ENCODE measurements at regions not wholly inside any gene's neighbourhood (a gene's known extent, or its start where the extent isn't known, plus 50 kb on each side); places are given as distances from the start of the nearest gene placed in this dataset.

DNA sequence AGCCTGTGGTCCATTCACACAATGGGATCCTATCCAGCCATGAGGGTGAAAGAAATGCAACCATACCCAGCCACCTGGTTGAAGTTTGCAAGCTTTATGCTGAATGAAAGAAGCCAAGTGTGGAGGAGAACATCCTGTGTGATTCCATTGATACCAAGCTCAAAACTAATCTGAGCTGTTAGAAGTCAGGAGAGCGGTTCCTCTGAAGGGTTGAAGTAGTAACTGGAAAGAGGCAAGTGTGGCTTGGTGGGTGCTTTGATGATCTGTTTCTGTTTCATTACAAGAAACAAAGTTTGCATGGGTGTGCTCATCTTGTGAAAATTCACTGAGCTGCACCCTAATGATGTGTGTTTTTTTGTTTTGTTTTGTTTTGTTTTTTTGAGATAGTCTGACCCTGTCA, 99.4 kb downstream of the SALL1 start:
- Histone ChIP-seq H3K36me3 (replicated peaks) (no peaks in the 10 kb centered on the region), H3K27ac (no peak overlapping the region), H3K4me3 (ENCODE audit: low read depth, low read length) (no peak overlapping the region), H3K27me3 (replicated peaks) (no peaks in the 10 kb centered on the region)
- in situ Hi-C loops (cut with HindIII; ENCODE audit: low pct_ligation_motif_present, low sequenced_read_pairs) = no loop called here
- DNase-seq = no peak
- TF ChIP-seq, protein P1, sequence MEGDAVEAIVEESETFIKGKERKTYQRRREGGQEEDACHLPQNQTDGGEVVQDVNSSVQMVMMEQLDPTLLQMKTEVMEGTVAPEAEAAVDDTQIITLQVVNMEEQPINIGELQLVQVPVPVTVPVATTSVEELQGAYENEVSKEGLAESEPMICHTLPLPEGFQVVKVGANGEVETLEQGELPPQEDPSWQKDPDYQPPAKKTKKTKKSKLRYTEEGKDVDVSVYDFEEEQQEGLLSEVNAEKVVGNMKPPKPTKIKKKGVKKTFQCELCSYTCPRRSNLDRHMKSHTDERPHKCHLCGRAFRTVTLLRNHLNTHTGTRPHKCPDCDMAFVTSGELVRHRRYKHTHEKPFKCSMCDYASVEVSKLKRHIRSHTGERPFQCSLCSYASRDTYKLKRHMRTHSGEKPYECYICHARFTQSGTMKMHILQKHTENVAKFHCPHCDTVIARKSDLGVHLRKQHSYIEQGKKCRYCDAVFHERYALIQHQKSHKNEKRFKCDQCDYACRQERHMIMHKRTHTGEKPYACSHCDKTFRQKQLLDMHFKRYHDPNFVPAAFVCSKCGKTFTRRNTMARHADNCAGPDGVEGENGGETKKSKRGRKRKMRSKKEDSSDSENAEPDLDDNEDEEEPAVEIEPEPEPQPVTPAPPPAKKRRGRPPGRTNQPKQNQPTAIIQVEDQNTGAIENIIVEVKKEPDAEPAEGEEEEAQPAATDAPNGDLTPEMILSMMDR (IDR thresholded peaks at IDR 0.05; ENCODE audit: low read depth, low read length, missing control alignments) = no peak

DNA sequence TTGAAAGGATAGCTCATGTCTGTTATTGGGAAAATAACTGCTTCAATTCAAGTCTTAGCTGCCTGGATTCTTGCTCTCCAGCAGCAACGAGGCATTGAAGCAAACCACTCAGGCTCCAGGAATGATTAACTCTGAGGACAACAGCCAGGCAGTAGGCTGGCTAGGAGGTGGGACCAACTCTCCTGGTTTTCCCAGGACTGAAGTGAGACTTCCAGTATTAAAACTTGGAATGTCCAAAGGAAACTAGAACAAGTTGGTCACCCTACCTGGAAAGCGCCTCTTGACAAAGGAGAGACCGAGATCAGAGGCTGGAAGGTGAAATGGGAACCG, 100.7 kb downstream of the SALL1 start:
- in situ Hi-C loops (cut with HindIII; ENCODE audit: low pct_ligation_motif_present, low sequenced_read_pairs) = no loop called here
- DNase-seq = no peak
- TF ChIP-seq, protein P1 (IDR thresholded peaks at IDR 0.05; ENCODE audit: low read depth, low read length, missing control alignments) = no peak
- Histone ChIP-seq H3K36me3 (replicated peaks) (no peaks in the 10 kb centered on the region), H3K27me3 (replicated peaks) (no peaks in the 10 kb centered on the region), H3K27ac (no peak overlapping the region), H3K4me3 (ENCODE audit: low read depth, low read length) (no peak overlapping the region)

DNA sequence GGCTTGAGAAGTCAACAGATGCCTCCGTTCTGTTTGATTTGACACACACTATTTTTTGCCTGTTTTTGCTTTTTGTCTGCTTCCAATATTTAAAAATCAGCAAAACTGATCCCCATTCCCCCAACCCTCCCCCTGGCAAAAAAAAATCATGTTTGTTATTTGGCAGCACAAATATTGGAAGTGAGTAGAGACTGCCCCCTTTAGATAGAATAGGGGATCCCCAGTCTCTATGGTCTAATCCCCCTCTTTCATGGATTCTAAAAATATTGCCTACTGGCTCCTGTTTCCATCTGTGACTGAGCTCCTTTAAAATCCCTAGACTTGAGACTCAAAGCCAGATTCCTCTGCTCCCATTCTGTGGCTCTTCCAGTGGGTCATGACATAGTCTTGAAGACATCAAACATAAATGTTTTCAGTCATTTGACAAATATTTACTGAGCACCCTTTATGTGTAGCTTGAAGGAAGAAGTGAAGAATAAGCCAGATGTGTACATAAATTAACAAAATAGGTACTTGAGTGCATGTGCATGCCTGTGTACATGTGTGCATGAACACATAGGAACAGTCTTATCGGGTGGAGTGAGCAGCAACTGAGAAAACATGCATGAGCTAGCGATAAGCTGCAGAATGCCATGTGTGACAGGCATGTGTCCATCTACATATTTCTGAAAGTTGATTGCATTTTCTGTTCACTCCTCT, 101.2 kb downstream of the SALL1 start:
- no peak overlapping the region for H3K27ac ChIP-seq
- H3K4me3 ChIP-seq (ENCODE audit: low read depth, low read length) = no peak overlapping the region
- no peak for DNase-seq
- TF ChIP-seq, protein P1 (IDR thresholded peaks at IDR 0.05; ENCODE audit: low read depth, low read length, missing control alignments) = no peak
- no peaks in the 10 kb centered on the region for H3K27me3 ChIP-seq (replicated peaks)
- in situ Hi-C loops (cut with HindIII; ENCODE audit: low pct_ligation_motif_present, low sequenced_read_pairs) = no loop called here
- no peaks in the 10 kb centered on the region for H3K36me3 ChIP-seq (replicated peaks)

DNA sequence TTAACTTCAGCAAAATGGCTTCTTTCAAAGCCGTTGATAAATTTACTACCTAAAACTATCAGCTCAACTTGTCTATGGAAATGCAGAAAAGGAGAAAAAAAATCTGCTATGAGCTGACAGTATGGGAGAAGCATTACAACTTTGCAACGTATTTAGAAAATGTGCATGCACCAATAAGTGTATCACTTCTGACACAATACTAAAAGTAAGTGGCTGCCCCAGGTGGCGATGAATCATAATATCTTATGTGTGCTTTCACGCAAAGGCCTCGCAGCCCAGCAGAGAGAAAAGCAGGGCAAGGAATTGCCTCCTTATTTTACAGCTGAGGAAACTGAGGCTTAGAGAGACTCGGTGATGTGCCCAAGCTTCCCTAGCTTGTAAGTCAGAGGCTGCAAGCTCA, 101.8 kb downstream of the SALL1 start:
- H3K36me3 ChIP-seq (replicated peaks) = no peaks in the 10 kb centered on the region
- TF ChIP-seq, protein P1 (IDR thresholded peaks at IDR 0.05; ENCODE audit: low read depth, low read length, missing control alignments) = no peak
- H3K4me3 ChIP-seq (ENCODE audit: low read depth, low read length) = no peak overlapping the region
- no peak overlapping the region for H3K27ac ChIP-seq
- in situ Hi-C loops (cut with HindIII; ENCODE audit: low pct_ligation_motif_present, low sequenced_read_pairs) = no loop called here
- DNase-seq = no peak
- no peaks in the 10 kb centered on the region for H3K27me3 ChIP-seq (replicated peaks)

DNA sequence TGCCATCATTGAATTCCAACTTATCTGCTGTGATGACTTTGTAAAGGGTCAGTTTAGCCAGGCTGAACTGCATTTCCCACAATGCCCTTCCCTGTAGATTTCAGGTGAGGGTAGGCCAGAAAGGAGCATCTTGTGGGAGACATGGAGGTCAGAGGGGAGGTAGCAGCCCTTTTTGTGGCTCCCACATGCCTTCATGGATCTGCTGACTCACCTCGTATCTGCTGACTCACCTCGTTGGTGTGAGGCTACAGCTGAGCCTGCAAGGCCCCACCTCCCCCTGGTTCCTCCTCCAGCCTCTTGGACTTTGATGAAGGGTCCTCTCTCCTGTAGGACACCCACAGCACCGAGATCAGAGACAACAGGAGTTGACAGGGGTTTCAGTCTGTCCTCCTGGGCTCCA, 102.5 kb downstream of the SALL1 start:
- no peak overlapping the region for H3K4me3 ChIP-seq (ENCODE audit: low read depth, low read length)
- no peak for DNase-seq
- H3K27ac ChIP-seq = no peak overlapping the region
- H3K27me3 ChIP-seq (replicated peaks) = no peaks in the 10 kb centered on the region
- TF ChIP-seq, protein P1 (IDR thresholded peaks at IDR 0.05; ENCODE audit: low read depth, low read length, missing control alignments) = no peak
- no peaks in the 10 kb centered on the region for H3K36me3 ChIP-seq (replicated peaks)
- in situ Hi-C loops (cut with HindIII; ENCODE audit: low pct_ligation_motif_present, low sequenced_read_pairs) = no loop called here

DNA sequence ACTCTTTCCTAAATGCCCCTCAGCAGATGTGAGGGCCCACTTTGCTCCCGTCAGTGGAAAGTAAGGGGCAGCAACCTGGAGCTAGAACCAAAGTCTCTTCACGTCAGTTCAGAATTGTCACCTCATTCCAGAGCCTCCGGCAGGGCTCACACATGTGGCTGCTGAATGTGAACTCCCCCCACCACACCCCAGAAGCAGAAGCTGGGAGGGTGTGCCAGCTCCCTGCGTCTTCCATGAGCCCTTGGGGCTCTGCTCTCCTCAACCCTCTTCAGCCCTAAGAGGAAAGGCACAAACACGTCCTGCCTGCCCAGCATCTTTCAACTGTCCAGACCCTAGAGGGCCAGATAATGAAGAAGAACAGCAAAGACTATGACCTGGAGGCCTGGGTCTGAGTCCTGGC, 105.3 kb downstream of the SALL1 start:
- H3K4me3 ChIP-seq (ENCODE audit: low read depth, low read length) = no peak overlapping the region
- TF ChIP-seq, protein P1 (IDR thresholded peaks at IDR 0.05; ENCODE audit: low read depth, low read length, missing control alignments) = no peak
- H3K27ac ChIP-seq = no peak overlapping the region
- H3K27me3 ChIP-seq (replicated peaks) = no peaks in the 10 kb centered on the region
- H3K36me3 ChIP-seq (replicated peaks) = no peaks in the 10 kb centered on the region
- in situ Hi-C loops (cut with HindIII; ENCODE audit: low pct_ligation_motif_present, low sequenced_read_pairs) = no loop called here
- DNase-seq = no peak

Measured in brain microvascular endothelial cell (primary cell).